ENCODE measurements at regions not wholly inside any gene's neighbourhood (a gene's known extent, or its start where the extent isn't known, plus 50 kb on each side); places are given as distances from the start of the nearest gene placed in this dataset.

DNA sequence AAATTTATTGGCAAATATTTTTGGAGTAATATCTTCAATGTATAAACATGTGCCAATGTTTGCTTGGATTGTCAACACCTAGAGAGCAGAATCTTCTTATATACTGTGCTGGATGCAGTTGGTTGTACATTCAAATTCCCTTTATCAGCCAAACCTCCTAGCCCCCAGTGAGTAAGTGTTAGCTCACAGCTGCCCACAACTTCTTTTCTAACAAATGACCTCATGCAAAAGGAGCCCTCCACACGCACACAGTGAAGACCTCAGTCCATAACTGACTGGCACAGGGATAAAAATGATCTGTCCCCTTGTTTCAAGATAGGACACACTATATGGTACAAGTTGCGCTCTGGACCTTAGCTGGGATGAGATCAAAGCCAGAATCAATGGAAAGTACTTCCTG is 458.0 kb upstream of the NWD2 start:
- 72% methylated on average over 2 of the region's 2 CpGs for WGBS (ENCODE audit: low lambda C conversion rate, missing lambda C conversion rate)
- DNase-seq (ENCODE audit: low spot score), result no peak
- Histone ChIP-seq H3K36me3 (replicated peaks; ENCODE audit: insufficient read depth, low read depth) (no peaks in the 10 kb centered on the region), H3K79me2 (no peaks in the 10 kb centered on the region), H3K27ac (no peak overlapping the region), H4K20me1 (ENCODE audit: insufficient read depth, poor library complexity, severe bottlenecking) (no peaks in the 10 kb centered on the region), H3K9me3 (ENCODE audit: low read depth) (no peaks in the 10 kb centered on the region), H3K4me3 (no peak overlapping the region), H3K9me2 (replicated peaks; ENCODE audit: insufficient read depth) (no peaks in the 10 kb centered on the region), H3K27me3 (no peaks in the 10 kb centered on the region), H3K4me1 (ENCODE audit: insufficient read depth) (no peaks in the 10 kb centered on the region), H3K4me2 (no peak overlapping the region), H2AFZ (no peak overlapping the region)
- TF ChIP-seq, protein P1, sequence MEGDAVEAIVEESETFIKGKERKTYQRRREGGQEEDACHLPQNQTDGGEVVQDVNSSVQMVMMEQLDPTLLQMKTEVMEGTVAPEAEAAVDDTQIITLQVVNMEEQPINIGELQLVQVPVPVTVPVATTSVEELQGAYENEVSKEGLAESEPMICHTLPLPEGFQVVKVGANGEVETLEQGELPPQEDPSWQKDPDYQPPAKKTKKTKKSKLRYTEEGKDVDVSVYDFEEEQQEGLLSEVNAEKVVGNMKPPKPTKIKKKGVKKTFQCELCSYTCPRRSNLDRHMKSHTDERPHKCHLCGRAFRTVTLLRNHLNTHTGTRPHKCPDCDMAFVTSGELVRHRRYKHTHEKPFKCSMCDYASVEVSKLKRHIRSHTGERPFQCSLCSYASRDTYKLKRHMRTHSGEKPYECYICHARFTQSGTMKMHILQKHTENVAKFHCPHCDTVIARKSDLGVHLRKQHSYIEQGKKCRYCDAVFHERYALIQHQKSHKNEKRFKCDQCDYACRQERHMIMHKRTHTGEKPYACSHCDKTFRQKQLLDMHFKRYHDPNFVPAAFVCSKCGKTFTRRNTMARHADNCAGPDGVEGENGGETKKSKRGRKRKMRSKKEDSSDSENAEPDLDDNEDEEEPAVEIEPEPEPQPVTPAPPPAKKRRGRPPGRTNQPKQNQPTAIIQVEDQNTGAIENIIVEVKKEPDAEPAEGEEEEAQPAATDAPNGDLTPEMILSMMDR (IDR thresholded peaks at IDR 0.05; ENCODE audit: poor library complexity), result no peak
- no peak for TF ChIP-seq EZH2phosphoT487 (IDR thresholded peaks at IDR 0.05; ENCODE audit: low read depth, severe bottlenecking, unreplicated experiment)
- no peak for TF ChIP-seq EZH2 (IDR thresholded peaks at IDR 0.05; ENCODE audit: borderline replicate concordance)

DNA sequence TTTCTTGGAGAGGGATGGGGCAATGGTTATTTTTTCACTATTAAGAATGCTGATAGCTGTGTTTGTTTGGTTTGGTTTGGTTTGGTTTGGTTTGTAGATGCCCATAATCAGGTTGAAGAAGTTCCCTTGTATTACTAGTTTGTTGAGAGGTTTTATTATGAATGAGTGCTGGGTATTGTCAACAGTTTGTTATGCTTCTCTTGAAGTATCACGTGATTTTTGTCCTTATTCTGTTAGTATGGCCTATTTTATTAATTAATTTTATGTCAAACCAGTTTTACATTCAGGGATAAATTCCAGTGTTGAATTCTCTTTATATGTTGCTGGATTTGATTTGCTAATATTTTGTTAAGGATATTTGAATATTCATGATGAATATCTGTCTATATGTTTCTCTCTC is 449.8 kb upstream of the NWD2 start:
- TF ChIP-seq, protein P1 (IDR thresholded peaks at IDR 0.05; ENCODE audit: poor library complexity), result no peak
- no peak for TF ChIP-seq EZH2phosphoT487 (IDR thresholded peaks at IDR 0.05; ENCODE audit: low read depth, severe bottlenecking, unreplicated experiment)
- no peak for TF ChIP-seq EZH2 (IDR thresholded peaks at IDR 0.05; ENCODE audit: borderline replicate concordance)
- WGBS (ENCODE audit: low lambda C conversion rate, missing lambda C conversion rate), result 71% methylated on average over 1 of the region's 1 CpG
- Histone ChIP-seq H2AFZ (no peak overlapping the region), H3K4me1 (ENCODE audit: insufficient read depth) (no peaks in the 10 kb centered on the region), H3K79me2 (no peaks in the 10 kb centered on the region), H4K20me1 (ENCODE audit: insufficient read depth, poor library complexity, severe bottlenecking) (no peaks in the 10 kb centered on the region), H3K9me2 (replicated peaks; ENCODE audit: insufficient read depth) (no peaks in the 10 kb centered on the region), H3K4me2 (no peak overlapping the region), H3K27ac (no peak overlapping the region), H3K9me3 (ENCODE audit: low read depth) (no peaks in the 10 kb centered on the region), H3K36me3 (replicated peaks; ENCODE audit: insufficient read depth, low read depth) (no peaks in the 10 kb centered on the region), H3K4me3 (no peak overlapping the region), H3K27me3 (no peaks in the 10 kb centered on the region)
- DNase-seq (ENCODE audit: low spot score), result no peak

GRCh38 chr4:36812149-36812548 is 432.4 kb upstream of the NWD2 start:
- Histone ChIP-seq H3K9me2 (replicated peaks; ENCODE audit: insufficient read depth) (no peaks in the 10 kb centered on the region), H3K27ac (no peak overlapping the region), H3K27me3 (no peaks in the 10 kb centered on the region), H4K20me1 (ENCODE audit: insufficient read depth, poor library complexity, severe bottlenecking) (no peaks in the 10 kb centered on the region), H2AFZ (no peak overlapping the region), H3K36me3 (replicated peaks; ENCODE audit: insufficient read depth, low read depth) (no peaks in the 10 kb centered on the region), H3K4me2 (no peak overlapping the region), H3K4me1 (ENCODE audit: insufficient read depth) (no peaks in the 10 kb centered on the region), H3K4me3 (no peak overlapping the region), H3K79me2 (no peaks in the 10 kb centered on the region), H3K9me3 (ENCODE audit: low read depth) (no peaks in the 10 kb centered on the region)
- TF ChIP-seq EZH2 (IDR thresholded peaks at IDR 0.05; ENCODE audit: borderline replicate concordance) (no peak), EZH2phosphoT487 (IDR thresholded peaks at IDR 0.05; ENCODE audit: low read depth, severe bottlenecking, unreplicated experiment) (no peak)
- TF ChIP-seq, protein P1 (IDR thresholded peaks at IDR 0.05; ENCODE audit: poor library complexity), result no peak
- DNase-seq (ENCODE audit: low spot score), result no peak

GRCh38 chr4:36815536-36815935 is 429.0 kb upstream of the NWD2 start:
- H3K4me1 ChIP-seq (ENCODE audit: insufficient read depth), result no peaks in the 10 kb centered on the region
- H3K4me3 ChIP-seq, result no peak overlapping the region
- no peak overlapping the region for H2AFZ ChIP-seq
- no peak overlapping the region for H3K27ac ChIP-seq
- TF ChIP-seq EZH2 (IDR thresholded peaks at IDR 0.05; ENCODE audit: borderline replicate concordance) (no peak), EZH2phosphoT487 (IDR thresholded peaks at IDR 0.05; ENCODE audit: low read depth, severe bottlenecking, unreplicated experiment) (no peak)
- TF ChIP-seq, protein P1 (IDR thresholded peaks at IDR 0.05; ENCODE audit: poor library complexity), result no peak
- H3K36me3 ChIP-seq (replicated peaks; ENCODE audit: insufficient read depth, low read depth), result no peaks in the 10 kb centered on the region
- H4K20me1 ChIP-seq (ENCODE audit: insufficient read depth, poor library complexity, severe bottlenecking), result no peaks in the 10 kb centered on the region
- 58% methylated on average over 4 of the region's 4 CpGs for WGBS (ENCODE audit: low lambda C conversion rate, missing lambda C conversion rate)
- H3K79me2 ChIP-seq, result no peaks in the 10 kb centered on the region
- no peak for DNase-seq (ENCODE audit: low spot score)
- H3K9me2 ChIP-seq (replicated peaks; ENCODE audit: insufficient read depth), result no peaks in the 10 kb centered on the region
- H3K9me3 ChIP-seq (ENCODE audit: low read depth), result no peaks in the 10 kb centered on the region
- no peak overlapping the region for H3K4me2 ChIP-seq
- no peaks in the 10 kb centered on the region for H3K27me3 ChIP-seq

Data from hepatocyte (in vitro differentiated cells).